Medulla oblongata (tissue), 1 donor: ENCODE measurements at regions not wholly inside any gene's neighbourhood (a gene's known extent, or its start where the extent isn't known, plus 50 kb on each side); places are given as distances from the start of the nearest gene placed in this dataset.

ENCODE experiments used
- DNase-seq: peaks from one replicate; pipeline ENCODE4 v3.0.0-alpha.2; 2015; ENCODE audit errors: extremely low spot score

DNA sequence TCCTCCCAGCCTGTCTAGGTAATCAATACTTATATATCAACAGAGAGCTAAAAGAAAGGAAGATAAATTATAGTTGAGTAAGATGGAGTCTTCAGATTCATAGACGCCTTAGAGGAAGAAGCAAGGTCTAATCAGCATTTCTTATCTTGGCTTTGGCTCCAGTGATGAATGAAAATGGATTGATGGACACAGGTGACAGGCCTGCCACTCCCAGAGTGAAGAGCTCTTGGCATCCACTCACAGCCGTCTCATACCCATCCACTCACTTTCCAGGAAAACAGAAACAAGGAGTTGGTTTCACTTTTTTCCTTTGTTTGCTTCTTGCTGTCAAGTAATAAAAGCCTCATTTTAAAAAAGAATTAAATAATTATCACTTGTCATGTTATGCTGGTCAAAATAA, 168.2 kb downstream of the MFSD1 start:
- no peak for DNase-seq

DNA sequence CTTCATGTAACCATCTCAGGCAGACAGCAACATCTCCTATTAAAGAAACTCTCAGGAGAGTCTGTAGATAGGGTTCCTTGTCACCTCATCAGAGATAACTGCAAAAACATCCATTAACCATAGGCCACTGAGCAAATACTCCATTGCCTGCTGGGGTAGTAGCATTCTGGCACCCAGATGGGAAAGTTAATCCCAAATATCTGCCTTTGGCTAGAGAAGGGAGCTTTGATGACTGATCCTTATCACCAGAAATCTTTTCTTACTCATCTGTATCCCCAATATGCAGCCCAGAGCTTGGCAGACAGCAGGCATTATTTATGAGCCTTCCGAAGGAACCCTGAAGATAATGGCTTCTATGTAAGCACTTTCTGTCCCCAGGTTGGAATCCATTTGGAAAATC, 173.1 kb downstream of the MFSD1 start:
- DNase-seq, result no peak

DNA sequence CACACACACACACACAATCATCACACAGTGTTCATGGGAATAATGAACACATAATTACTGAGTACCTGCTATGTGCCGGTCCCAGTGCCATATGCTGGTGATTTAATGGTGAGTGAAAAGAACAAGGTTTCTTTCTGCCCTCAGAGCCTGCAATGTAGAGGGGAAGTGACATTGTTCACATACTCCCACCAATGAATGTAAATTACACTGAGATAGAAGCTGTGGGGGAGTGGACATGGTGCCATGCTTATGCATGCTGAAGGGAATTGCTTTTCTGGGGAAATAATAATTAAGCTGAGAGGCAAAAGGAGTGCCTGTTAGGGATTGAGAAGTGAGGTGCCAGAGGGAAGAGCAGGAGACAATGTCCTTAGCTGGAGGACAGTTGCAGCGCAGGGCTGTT, 175.1 kb downstream of the MFSD1 start:
- no peak for DNase-seq

DNA sequence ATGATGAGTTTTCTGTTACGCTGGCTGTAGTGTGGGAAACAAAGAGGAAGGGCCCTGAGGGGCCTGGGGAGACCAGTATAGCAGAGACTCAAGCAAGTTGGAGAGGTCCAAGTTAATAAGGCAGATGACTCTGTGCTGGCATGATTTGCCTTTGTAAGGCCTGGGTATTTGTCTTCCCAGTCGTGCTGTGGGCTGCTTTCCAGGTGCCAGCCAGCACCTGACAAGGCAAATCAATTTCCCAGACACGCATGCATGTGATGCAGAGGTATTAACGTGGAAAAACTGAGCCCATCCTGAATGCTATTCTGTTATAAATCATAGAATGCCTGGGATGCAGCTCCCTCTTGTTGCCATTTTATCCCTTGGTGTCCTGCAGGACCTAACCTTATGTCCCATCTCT, 175.6 kb downstream of the MFSD1 start:
- no peak for DNase-seq

DNA sequence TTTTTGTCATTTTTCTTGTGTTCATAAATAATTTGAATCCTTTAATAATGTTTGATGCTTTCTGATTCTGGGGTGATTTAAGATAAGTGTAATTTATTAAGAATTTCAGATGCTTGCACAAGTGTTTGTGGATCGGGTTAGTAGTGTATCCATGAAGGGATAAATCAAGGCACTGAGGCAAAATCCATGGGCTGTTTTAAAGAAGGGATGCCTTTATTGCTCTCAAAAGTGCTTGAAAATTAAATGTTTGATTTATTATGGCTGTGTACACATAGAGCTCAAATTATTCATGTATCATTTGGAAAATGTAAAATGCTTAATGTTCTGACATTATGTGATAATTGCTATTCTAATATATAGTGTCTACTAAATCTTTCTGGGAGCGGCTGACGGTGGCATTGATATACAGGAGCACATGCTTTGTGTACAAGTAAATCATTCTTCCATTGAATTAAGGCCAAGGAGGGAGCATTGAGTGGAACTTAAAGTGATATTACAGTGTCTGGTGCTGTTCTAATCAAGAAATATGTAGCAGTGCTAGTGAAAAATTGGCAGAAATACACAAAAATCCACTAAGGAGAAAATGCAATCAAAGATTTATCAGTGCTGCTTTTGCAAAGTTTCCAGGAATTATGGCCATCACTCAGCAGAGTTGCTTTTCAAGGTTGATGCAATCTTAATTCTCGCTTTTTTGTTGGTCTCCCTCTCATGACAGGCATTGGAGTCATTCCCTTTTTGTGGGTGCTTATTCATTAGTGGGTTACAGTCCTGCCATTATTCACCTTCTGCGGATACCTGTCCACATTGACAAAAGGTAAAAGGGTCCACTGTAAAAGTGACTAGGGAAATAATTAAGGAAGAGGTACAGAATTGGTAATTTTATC, 181.6 kb downstream of the MFSD1 start:
- DNase-seq, result no peak

GRCh38 chr3:158991146-158991705, 189.4 kb downstream of the MFSD1 start:
- DNase-seq, result no peak

- no peak for DNase-seq
Observed at GRCh38 chr3:158992463-158992862, 190.6 kb downstream of the MFSD1 start.

GRCh38 chr3:158994386-158994785, 192.5 kb downstream of the MFSD1 start:
- no peak for DNase-seq

GRCh38 chr3:159001711-159002110, 199.9 kb downstream of the MFSD1 start:
- DNase-seq, result no peak

- DNase-seq, result no peak
Observed at GRCh38 chr3:159005137-159005536, 203.3 kb downstream of the MFSD1 start.

DNA sequence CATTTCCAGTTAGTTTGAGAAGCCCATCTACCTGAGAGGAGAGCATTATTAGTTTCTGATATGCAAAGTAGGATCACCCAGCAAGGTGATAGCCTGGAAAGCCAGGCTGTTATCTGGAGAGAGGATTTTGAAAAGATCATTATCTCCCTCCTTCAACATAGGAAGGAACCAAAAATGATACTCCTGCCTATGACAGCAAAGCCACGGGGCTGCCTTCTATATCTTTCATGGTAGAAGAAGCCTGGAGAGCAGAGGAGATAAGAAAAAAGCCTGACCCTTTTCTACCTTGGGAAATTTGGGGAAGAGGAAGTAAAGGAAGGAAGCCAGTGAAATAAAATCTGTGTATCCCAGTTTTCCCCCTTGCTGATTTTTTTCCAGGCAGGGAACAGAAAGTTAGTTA, 205.5 kb downstream of the MFSD1 start:
- DNase-seq, result no peak

DNA sequence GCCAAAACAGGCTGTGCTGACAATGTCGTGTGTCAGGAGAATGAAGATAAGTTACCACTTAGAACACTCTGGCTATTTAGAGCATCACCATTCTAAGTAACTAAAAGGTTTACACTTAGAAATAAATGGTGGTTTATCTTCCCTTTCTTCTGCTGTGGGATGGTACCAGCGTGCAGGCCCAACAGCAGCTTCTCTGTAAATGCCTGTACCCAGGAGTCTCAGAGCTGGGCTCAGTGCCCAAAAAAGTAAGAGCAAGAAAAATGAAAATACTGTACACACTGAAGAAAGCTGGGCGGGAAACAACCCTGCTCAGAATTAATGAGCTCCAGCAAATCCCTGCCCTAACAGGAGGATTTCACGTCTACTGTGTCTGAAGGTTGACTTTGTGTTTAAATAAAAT, 206.5 kb downstream of the MFSD1 start:
- no peak for DNase-seq

DNA sequence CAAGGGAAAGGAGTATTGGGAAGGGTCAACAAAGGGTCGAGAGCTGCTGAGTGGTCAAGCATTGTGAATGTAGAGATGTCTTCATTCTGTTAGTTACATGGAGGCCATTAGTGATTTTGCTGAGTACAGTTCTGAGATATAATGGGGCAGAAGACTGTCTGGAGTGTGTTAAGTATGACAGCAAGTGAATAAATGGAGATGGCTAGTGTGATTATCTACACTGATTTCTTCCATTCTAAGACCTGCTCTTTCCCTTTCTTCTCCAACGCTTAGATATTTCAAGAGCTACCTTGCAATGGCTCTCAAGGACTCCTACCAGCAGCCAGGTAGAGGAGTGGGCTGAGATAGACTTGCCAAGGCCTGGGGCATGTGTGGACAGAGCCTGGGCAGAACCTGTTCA, 216.5 kb downstream of the MFSD1 start:
- DNase-seq, result no peak

- no peak for DNase-seq
Observed at GRCh38 chr3:159025733-159026132, 223.9 kb downstream of the MFSD1 start.

- no peak for DNase-seq
Observed at GRCh38 chr3:159026510-159026909, 224.7 kb downstream of the MFSD1 start.

DNA sequence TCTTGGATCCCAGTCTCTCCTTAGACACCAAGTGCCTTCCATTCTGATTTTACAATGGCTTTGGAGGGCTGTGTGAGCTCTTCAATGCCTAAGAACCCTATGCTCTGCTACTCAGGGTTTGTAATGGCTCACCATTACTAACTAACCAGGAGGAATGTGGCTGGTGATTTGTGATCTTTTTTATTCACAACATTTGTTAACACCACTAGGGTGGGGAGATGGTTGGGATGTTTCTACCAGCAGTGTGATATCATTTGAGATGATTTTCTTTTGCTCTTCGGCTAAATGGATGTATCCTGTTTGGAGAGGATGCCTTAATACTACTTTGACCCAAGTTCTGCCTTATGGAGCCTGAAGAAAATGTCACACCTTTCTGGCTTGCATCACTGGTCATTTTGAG, 226.9 kb downstream of the MFSD1 start:
- no peak for DNase-seq

DNA sequence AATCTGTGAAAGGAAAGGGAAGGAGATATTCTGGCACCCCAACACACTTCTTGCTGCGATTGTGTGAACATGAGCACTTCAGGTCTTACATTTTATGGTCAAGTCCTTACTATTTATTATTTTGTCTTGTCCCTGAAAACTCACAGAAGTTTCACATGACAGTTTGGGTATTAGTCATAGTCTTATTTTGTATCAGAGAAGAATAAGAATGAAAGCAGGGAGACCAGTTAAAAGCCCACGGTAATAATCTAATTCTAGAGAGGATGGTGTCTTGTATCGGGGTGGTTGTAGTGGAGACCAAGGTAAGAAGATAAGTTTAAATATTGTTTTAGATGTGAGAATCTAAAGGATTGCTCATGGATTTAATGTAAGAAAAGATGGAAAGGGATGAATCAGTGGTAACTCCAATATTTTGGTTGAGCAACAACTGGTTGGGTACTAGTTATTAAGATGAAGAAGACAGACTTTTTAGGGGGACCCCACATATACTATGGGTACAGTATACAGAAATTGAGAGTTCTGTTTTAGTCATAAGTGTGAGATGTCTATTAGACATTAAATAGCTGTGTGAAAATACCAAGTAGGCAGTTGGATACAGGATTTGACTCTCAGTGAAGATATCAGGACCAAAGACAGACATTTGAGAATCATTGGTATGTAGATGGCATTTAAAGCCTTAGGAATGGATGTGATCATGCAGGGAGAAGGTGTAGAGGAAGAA, 227.6 kb downstream of the MFSD1 start:
- no peak for DNase-seq

DNA sequence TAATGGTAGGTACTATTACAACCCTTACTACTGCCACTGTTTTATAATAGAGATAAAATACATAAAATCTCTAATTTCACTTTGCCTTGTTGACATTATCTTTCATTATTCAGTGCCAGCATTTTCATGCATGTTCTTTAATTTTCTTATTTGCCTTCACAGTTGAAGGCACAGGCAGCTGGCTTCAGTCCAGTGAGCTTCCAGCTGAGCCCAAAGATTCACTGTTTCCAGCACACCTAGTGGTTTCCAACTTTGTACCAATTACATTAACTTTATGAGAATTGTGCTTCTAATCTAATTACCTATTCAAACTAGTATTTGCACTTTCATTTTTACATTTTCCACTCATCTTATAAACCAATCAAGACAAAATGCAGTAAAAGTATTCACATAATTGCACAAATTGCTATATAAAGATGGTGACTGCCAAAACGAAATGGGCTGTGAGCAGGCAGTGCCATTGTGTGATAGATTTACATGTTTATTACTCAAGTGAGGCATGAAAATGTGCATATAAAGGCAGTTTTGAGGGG, 228.3 kb downstream of the MFSD1 start:
- DNase-seq, result no peak

DNA sequence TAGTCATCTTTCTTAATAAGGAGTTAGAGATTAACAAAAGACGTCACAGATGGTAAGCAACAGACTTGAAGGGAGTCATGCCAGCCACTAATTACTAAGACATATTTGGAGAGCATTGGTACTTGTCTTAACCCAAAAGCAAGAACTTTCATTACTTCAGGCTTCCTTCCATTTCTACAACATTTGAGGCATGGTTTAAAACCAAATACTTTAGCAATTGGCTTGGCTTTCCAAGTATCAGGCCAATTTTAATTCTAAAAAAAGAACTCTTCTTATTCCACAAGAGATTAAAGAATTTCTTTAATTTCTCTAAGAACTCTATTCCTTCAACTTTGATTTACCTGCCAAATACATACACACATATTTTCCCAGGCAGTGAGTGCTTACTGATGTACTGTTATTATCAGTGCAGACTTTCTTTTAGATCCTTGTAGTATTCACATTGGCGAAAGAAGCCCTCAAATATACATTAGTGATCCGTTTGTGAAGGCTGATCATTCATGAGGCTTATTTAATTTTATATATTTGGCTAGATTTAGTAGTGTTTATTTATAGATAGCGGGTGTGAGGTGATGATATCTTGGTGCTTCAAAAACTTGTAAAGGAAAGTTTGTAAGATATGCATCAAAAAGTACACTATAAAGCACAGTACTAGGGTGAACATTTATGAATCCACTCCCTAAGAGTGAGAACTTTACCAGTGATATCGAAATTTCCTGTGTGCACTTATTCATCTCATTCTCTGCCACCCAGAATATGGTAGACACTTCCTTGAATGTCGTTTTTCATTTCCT, 229.2 kb downstream of the MFSD1 start:
- no peak for DNase-seq

GRCh38 chr3:159032311-159032710, 230.5 kb downstream of the MFSD1 start:
- DNase-seq, result no peak

GRCh38 chr3:159038405-159038804, 236.6 kb downstream of the MFSD1 start:
- DNase-seq, result no peak

GRCh38 chr3:159039286-159039685, 237.4 kb downstream of the MFSD1 start:
- no peak for DNase-seq
